H9 (cell line): ENCODE measurements at regions not wholly inside any gene's neighbourhood (a gene's known extent, or its start where the extent isn't known, plus 50 kb on each side); places are given as distances from the start of the nearest gene placed in this dataset.

ENCODE experiments used
- DNase-seq: peaks from one replicate; pipeline ENCODE4 v3.0.0-alpha.2; 2017
- H2AFZ ChIP-seq: one replicate; pipeline ENCODE4 v1.6.1; 2013; ENCODE audit warnings: mild to moderate bottlenecking, low read length, control low read depth, moderate library complexity
- H2AK5ac ChIP-seq: 2 replicates; pipeline ENCODE4 v1.6.1; 2013; ENCODE audit warnings: low read length, control low read depth, mixed read lengths; ENCODE audit not compliant: insufficient read length
- H2BK120ac ChIP-seq: one replicate; pipeline ENCODE4 v1.6.1; 2013; ENCODE audit warnings: low read depth, mild to moderate bottlenecking, low read length, control low read depth, inconsistent platforms; ENCODE audit not compliant: poor library complexity, severe bottlenecking
- H2BK12ac ChIP-seq: 2 replicates; pipeline ENCODE4 v1.6.1; 2013; ENCODE audit warnings: low read length, control low read depth, mixed read lengths, low read depth; ENCODE audit not compliant: insufficient read length
- H2BK15ac ChIP-seq: 2 replicates; pipeline ENCODE4 v1.6.1; 2013; ENCODE audit warnings: low read depth, low read length, control low read depth
- H2BK20ac ChIP-seq: one replicate; pipeline ENCODE4 v1.6.1; 2013; ENCODE audit warnings: low read depth, mild to moderate bottlenecking, low read length, control low read depth, inconsistent platforms; ENCODE audit not compliant: poor library complexity, severe bottlenecking
- H2BK5ac ChIP-seq: 2 replicates; pipeline ENCODE4 v1.6.1; 2013; ENCODE audit warnings: low read length, control low read depth, mixed read lengths; ENCODE audit not compliant: insufficient read length
- H3K14ac ChIP-seq: 2 replicates; pipeline ENCODE4 v1.6.1; 2013; ENCODE audit warnings: low read length, control low read depth; ENCODE audit not compliant: insufficient read depth
- H3K18ac ChIP-seq: 2 replicates; pipeline ENCODE4 v1.6.1; 2013; ENCODE audit warnings: low read depth, mild to moderate bottlenecking, mixed read lengths, low read length, control low read depth; ENCODE audit not compliant: insufficient read length
- H3K23ac ChIP-seq: 2 replicates; pipeline ENCODE4 v1.6.1; 2013; ENCODE audit warnings: low read length, control low read depth, mixed read lengths, low read depth; ENCODE audit not compliant: insufficient read length
- H3K23me2 ChIP-seq: 2 replicates; pipeline ENCODE4 v1.6.1; 2013; ENCODE audit warnings: low read depth, mild to moderate bottlenecking, mixed read lengths, low read length, control low read depth; ENCODE audit not compliant: insufficient read length, poor library complexity, severe bottlenecking
- H3K27ac ChIP-seq: 2 replicates; pipeline ENCODE4 v1.5.1; 2013; ENCODE audit warnings: low read length, control low read depth, mixed read lengths, low read depth; ENCODE audit not compliant: insufficient read length
- H3K27me3 ChIP-seq: 2 replicates; pipeline ENCODE4 v1.6.1; 2013; ENCODE audit warnings: low read length, control low read depth, inconsistent platforms; ENCODE audit not compliant: insufficient read depth
- H3K4ac ChIP-seq: 2 replicates; pipeline ENCODE4 v1.6.1; 2013; ENCODE audit warnings: low read depth, mild to moderate bottlenecking, control low read depth, inconsistent platforms, low read length, moderate library complexity
- H3K4me1 ChIP-seq: 2 replicates; pipeline ENCODE4 v1.6.1; 2013; ENCODE audit warnings: low read length, control low read depth, inconsistent platforms; ENCODE audit not compliant: insufficient read depth
- H3K4me2 ChIP-seq: 2 replicates; pipeline ENCODE4 v1.6.1; 2013; ENCODE audit warnings: low read length, control low read depth, mixed read lengths; ENCODE audit not compliant: insufficient read length, insufficient read depth
- H3K56ac ChIP-seq: 2 replicates; pipeline ENCODE4 v1.6.1; 2013; ENCODE audit warnings: low read depth, mild to moderate bottlenecking, mixed read lengths, low read length, control low read depth; ENCODE audit not compliant: insufficient read length
- H3K79me1 ChIP-seq: 2 replicates; pipeline ENCODE4 v1.6.1; 2013; ENCODE audit warnings: low read depth, mild to moderate bottlenecking, moderate library complexity, low read length, control low read depth, inconsistent platforms; ENCODE audit not compliant: insufficient read depth, poor library complexity, severe bottlenecking
- H3K79me2 ChIP-seq: 2 replicates; pipeline ENCODE4 v1.6.1; 2013; ENCODE audit warnings: low read length, control low read depth, inconsistent platforms; ENCODE audit not compliant: insufficient read depth
- H3K9ac ChIP-seq: 2 replicates; pipeline ENCODE4 v1.6.1; 2013; ENCODE audit warnings: low read length, control low read depth, mixed read lengths; ENCODE audit not compliant: insufficient read length; ENCODE audit errors: extremely low read depth
- H3K9me3 ChIP-seq: one replicate; pipeline ENCODE4 v1.6.1; 2013; ENCODE audit warnings: low read depth, low read length, inconsistent platforms; ENCODE audit not compliant: control insufficient read depth
- H3T11ph ChIP-seq: one replicate; pipeline ENCODE4 v1.6.1; 2013; ENCODE audit warnings: mild to moderate bottlenecking, low read length, control low read depth, inconsistent platforms
- H4K20me1 ChIP-seq: one replicate; pipeline ENCODE4 v1.6.1; 2013; ENCODE audit not compliant: control insufficient read depth, insufficient read length, insufficient read depth
- H4K5ac ChIP-seq: 2 replicates; pipeline ENCODE4 v1.6.1; 2013; ENCODE audit warnings: low read depth, mild to moderate bottlenecking, mixed read lengths, low read length, control low read depth; ENCODE audit not compliant: insufficient read length
- H4K8ac ChIP-seq: replicated peaks from 2 replicates; pipeline ENCODE4 v1.6.1; 2013; ENCODE audit warnings: low read length, control low read depth, mixed read lengths, low read depth; ENCODE audit not compliant: insufficient read length
- H4K91ac ChIP-seq: 2 replicates; pipeline ENCODE4 v1.6.1; 2013; ENCODE audit warnings: low read depth, mild to moderate bottlenecking, moderate library complexity, mixed read lengths, low read length, control low read depth; ENCODE audit not compliant: insufficient read length
- H3K27ac Mint-ChIP-seq, 3 experiments: 2 replicates in 2 of 3; 3 replicates in 1 of 3; pipeline ENCODE4 v1.8.0; 2020 to 2021; ENCODE audit warnings: mixed read lengths in 3 of 3, mild to moderate bottlenecking in 1 of 3, moderate library complexity in 1 of 3
- H3K27me3 Mint-ChIP-seq: 2 replicates; pipeline ENCODE4 v1.8.0; 2021; ENCODE audit warnings: low read depth, mild to moderate bottlenecking, moderate library complexity, mixed read lengths
- H3K36me3 Mint-ChIP-seq, 3 experiments: 2 replicates in 2 of 3; 3 replicates in 1 of 3; pipeline ENCODE4 v1.8.0; 2020 to 2021; ENCODE audit warnings: low read depth in 3 of 3, mixed read lengths in 3 of 3; ENCODE audit not compliant: insufficient read depth in 1 of 3
- H3K4me1 Mint-ChIP-seq, 2 experiments: 2 replicates each; pipeline ENCODE4 v1.8.0; 2020; ENCODE audit warnings: mixed read lengths in 2 of 2
- H3K4me3 Mint-ChIP-seq, 2 experiments: 2 replicates in 1 of 2; 3 replicates in 1 of 2; pipeline ENCODE4 v1.8.0; 2020 to 2021; ENCODE audit warnings: mild to moderate bottlenecking in 2 of 2, mixed read lengths in 2 of 2, moderate library complexity in 1 of 2
- H3K9me3 Mint-ChIP-seq, 2 experiments: 2 replicates in 1 of 2; 3 replicates in 1 of 2; pipeline ENCODE4 v1.8.0; 2020; ENCODE audit warnings: mild to moderate bottlenecking in 2 of 2, mixed read lengths in 2 of 2, moderate library complexity in 1 of 2
- CTCF ChIP-seq: fragments of 200-600 bp; sonication (generic); conservative IDR thresholded peaks from 3 replicates; pipeline ENCODE4 v1.8.0; 2021; ENCODE audit warnings: antibody characterized with exemption, mild to moderate bottlenecking
- WGBS: extraction: QIAGEN DNeasy Blood & Tissue Kit; methylation state at CpG from one replicate; pipeline ENCODE4 v1.1.7; 2013; ENCODE audit warnings: missing lambda C conversion rate, low lambda C conversion rate, mixed read lengths; ENCODE audit not compliant: insufficient read length; ENCODE audit errors: extremely low coverage; 5-methylcytosine and 5-hydroxymethylcytosine counted together

GRCh38 chr5:124962111-124962510 is 215.7 kb upstream of the ZNF608 start:
- no peaks in the 10 kb centered on the region for H3K27me3 ChIP-seq
- Mint-ChIP-seq H3K4me3 (no peak overlapping the region), H3K27ac (0 out of 7 replicates have a peak overlapping the region, but pooled peaks of 1 of the 3 experiments have one; percentile 13), H3K4me1 (peaks cover 24% of the 10 kb centered on the region in 2 experiments), H3K36me3 (0 out of 7 replicates have a peak, but pooled peaks cover 0 to 8% (median 0%) of the 10 kb centered on the region in 3 experiments), H3K9me3 (peaks cover 0 to 3% of the 10 kb centered on the region in 2 experiments; a peak in 2 of 5 replicates), H3K27me3 (no peaks in the 10 kb centered on the region)
- H2BK5ac ChIP-seq = no peak overlapping the region
- no CpG with 5 or more reads among the region's 3 CpGs for WGBS
- H2AFZ ChIP-seq = no peak overlapping the region
- H2BK20ac ChIP-seq = no peak overlapping the region
- H2BK15ac ChIP-seq = no peak overlapping the region
- H3K23ac ChIP-seq = no peak overlapping the region
- DNase-seq = no peak
- no peak overlapping the region for H3K9ac ChIP-seq
- H3K14ac ChIP-seq = no peak overlapping the region
- no peak overlapping the region for H3K56ac ChIP-seq
- H3K4ac ChIP-seq = no peak overlapping the region
- no peaks in the 10 kb centered on the region for H3K79me1 ChIP-seq
- H3K27ac ChIP-seq = no peak overlapping the region
- no peak overlapping the region for H2BK12ac ChIP-seq
- no peak overlapping the region for H4K91ac ChIP-seq
- no peak for TF ChIP-seq CTCF
- H3K9me3 ChIP-seq = no peaks in the 10 kb centered on the region
- H3K23me2 ChIP-seq = no peaks in the 10 kb centered on the region
- no peak overlapping the region for H2BK120ac ChIP-seq
- no peak overlapping the region for H3K18ac ChIP-seq
- H3K4me2 ChIP-seq = no peak overlapping the region
- H4K5ac ChIP-seq = no peak overlapping the region
- H4K8ac ChIP-seq = no peak overlapping the region
- H3K4me1 ChIP-seq = peaks cover 4% of the 10 kb centered on the region; the same call in 1 of the 2 replicates
- no peak overlapping the region for H2AK5ac ChIP-seq
- no peaks in the 10 kb centered on the region for H3K79me2 ChIP-seq
- H4K20me1 ChIP-seq = no peaks in the 10 kb centered on the region
- H3T11ph ChIP-seq = no peak overlapping the region
